Karpas-422 (cell line): ENCODE measurements at regions not wholly inside any gene's neighbourhood (a gene's known extent, or its start where the extent isn't known, plus 50 kb on each side); places are given as distances from the start of the nearest gene placed in this dataset.
"Not testable (repeated sequence)": the region's sequence is repeated elsewhere in the genome, so short reads cannot be mapped to it uniquely, and the experiment has no call there.

Experiments
- DNase-seq: peaks from one replicate; pipeline ENCODE4 v3.0.0-alpha.2; 2015
- H2AFZ ChIP-seq: fragments of 200-600 bp; sonication (generic); 2 replicates; pipeline ENCODE4 v1.6.1; 2014; ENCODE audit warnings: antibody characterized with exemption, low read length, mixed read lengths
- H3K27ac ChIP-seq: fragments of 200-600 bp; sonication (generic); 2 replicates; pipeline ENCODE4 v1.5.1; 2014; ENCODE audit warnings: mild to moderate bottlenecking, low read length, moderate library complexity
- H3K27me3 ChIP-seq: fragments of 200-600 bp; sonication (generic); 2 replicates; pipeline ENCODE4 v1.6.1; 2014; ENCODE audit warnings: low read length, mixed read lengths
- H3K36me3 ChIP-seq: fragments of 200-600 bp; sonication (generic); 2 replicates; pipeline ENCODE4 v1.6.1; 2014; ENCODE audit warnings: low read length, mixed read lengths; ENCODE audit not compliant: insufficient read depth
- H3K4me1 ChIP-seq: fragments of 200-600 bp; sonication (generic); 2 replicates; pipeline ENCODE4 v1.6.1; 2014; ENCODE audit warnings: mild to moderate bottlenecking, low read length, mixed read lengths
- H3K4me2 ChIP-seq: fragments of 200-600 bp; sonication (generic); 2 replicates; pipeline ENCODE4 v1.6.1; 2014; ENCODE audit warnings: low read length, low read depth, mild to moderate bottlenecking; ENCODE audit not compliant: poor library complexity, severe bottlenecking
- H3K4me3 ChIP-seq: fragments of 200-600 bp; sonication (generic); 2 replicates; pipeline ENCODE4 v1.5.1; 2014; ENCODE audit warnings: mild to moderate bottlenecking, antibody characterized with exemption, low read length, mixed read lengths
- H3K79me2 ChIP-seq: fragments of 200-600 bp; sonication (generic); 2 replicates; pipeline ENCODE4 v1.6.1; 2014; ENCODE audit warnings: mild to moderate bottlenecking, low read length, mixed read lengths
- H3K9ac ChIP-seq: fragments of 200-600 bp; sonication (generic); 2 replicates; pipeline ENCODE4 v1.6.0; 2014; ENCODE audit warnings: low read length
- H3K9me2 ChIP-seq: fragments of 200-600 bp; sonication (generic), shearing (Covaris generic); replicated peaks from 2 replicates; pipeline ENCODE4 v1.6.0; 2014; ENCODE audit warnings: mild to moderate bottlenecking, low read length, moderate library complexity; ENCODE audit not compliant: insufficient read depth
- H3K9me3 ChIP-seq: fragments of 300-700, 200-600 bp; sonication (generic); 2 replicates; pipeline ENCODE4 v1.6.1; 2014; ENCODE audit warnings: low read length, mixed read lengths
- H4K20me1 ChIP-seq: fragments of 200-600 bp; sonication (generic); 2 replicates; pipeline ENCODE4 v1.6.1; 2014; ENCODE audit warnings: mild to moderate bottlenecking, antibody characterized with exemption, low read length, low read depth; ENCODE audit not compliant: insufficient read depth

DNA sequence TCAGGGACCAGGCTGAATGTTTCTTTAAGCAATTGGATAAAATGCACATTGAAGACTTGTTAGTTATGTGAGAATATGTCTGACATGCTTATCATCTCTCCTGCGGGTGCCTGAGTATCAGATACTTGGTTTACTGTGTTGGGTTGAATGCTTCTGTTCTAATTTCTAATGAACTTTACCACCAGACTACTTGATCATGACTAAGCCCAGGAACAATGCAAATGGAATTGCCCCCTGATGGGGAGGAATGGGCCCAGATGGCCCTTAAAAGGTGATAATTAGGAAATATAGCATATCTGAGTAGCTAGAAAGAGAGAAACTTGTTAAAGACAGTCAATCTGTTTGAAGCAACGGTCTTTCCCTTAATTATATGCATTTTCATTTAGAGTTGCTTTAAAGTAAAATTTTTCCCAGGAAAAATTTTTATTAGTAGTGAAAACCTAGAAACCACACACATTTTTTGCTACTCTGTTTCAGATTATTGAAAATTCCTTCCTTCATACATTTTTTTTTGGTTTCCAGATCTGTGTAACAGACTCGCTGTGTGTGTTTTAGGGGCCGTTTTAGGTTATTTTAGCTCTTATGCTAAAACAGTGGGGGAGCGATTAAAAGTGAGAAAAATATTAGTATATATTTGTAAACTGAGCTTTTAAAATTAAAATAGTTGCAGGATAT, 186.6 kb downstream of the TM9SF2 start:
- peaks cover 62% of the 10 kb centered on the region for H3K4me1 ChIP-seq
- H3K9ac ChIP-seq, result no peak overlapping the region
- H3K9me2 ChIP-seq, result no peaks in the 10 kb centered on the region
- peak overlapping the region; percentile 82; the same call in 1 of the 2 replicates for H3K27ac ChIP-seq
- DNase-seq, result no peak
- H3K27me3 ChIP-seq, result no peaks in the 10 kb centered on the region
- H3K4me3 ChIP-seq, result no peak overlapping the region
- H3K36me3 ChIP-seq, result no peaks in the 10 kb centered on the region
- H3K4me2 ChIP-seq, result no peak overlapping the region
- no peaks in the 10 kb centered on the region for H3K79me2 ChIP-seq
- H3K9me3 ChIP-seq, result no peaks in the 10 kb centered on the region
- no peak overlapping the region; the same call in 1 of the 2 replicates for H2AFZ ChIP-seq
- H4K20me1 ChIP-seq, result no peaks in the 10 kb centered on the region

DNA sequence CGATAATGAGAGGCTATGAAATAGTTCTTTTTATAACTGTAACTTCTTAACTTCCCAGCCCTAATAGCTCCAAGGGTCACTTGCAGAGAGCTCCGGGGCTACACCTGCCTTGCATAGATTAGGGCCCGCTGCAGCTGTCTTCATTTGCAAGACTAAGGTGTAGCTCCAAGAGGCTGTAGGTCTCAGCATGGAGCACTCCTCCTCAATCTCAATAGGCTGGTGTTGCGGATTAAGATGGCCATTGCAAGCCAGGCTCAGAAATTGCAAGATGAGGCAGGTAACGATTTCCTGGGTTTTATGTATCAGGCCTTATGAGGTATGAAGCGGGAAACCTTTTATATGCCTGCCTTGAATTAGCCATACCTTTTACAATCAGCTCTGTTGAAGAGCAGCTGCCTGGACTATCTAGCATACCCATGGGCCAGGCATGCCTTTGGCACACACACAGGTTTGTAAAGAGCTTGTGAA, 185.7 kb downstream of the TM9SF2 start:
- peak overlapping the region; percentile 6; the same call in 1 of the 2 replicates for H2AFZ ChIP-seq
- H3K9me3 ChIP-seq, result no peaks in the 10 kb centered on the region
- no peak overlapping the region for H3K4me3 ChIP-seq
- no peaks in the 10 kb centered on the region for H4K20me1 ChIP-seq
- no peaks in the 10 kb centered on the region for H3K9me2 ChIP-seq
- H3K4me1 ChIP-seq, result peaks cover 55% of the 10 kb centered on the region
- H3K79me2 ChIP-seq, result no peaks in the 10 kb centered on the region
- no peaks in the 10 kb centered on the region for H3K36me3 ChIP-seq
- DNase-seq, result no peak
- no peak overlapping the region for H3K4me2 ChIP-seq
- no peak overlapping the region for H3K9ac ChIP-seq
- H3K27me3 ChIP-seq, result no peaks in the 10 kb centered on the region
- no peak overlapping the region for H3K27ac ChIP-seq

DNA sequence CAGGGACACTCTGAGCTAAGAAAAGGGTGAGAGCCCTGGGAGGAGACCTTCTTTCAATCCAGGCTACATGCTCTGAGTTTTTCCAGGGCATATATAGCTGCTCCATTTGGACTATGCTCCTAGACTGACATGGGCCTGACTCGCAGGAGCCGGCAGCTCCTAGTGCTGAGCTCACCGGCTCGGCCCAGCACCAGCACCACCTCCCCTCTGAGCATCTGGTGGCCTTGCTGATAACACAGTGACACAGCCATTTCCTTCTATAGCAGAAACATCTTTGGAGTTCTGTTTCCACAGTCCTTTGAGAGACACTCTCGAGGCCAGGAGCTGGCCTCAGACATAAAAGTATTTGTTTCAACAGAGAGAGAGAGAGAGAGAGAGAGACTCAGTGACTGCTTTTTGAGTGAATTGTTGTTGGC, 184.9 kb downstream of the TM9SF2 start:
- Histone ChIP-seq H3K4me2 (no peak overlapping the region), H4K20me1 (no peaks in the 10 kb centered on the region), H3K27ac (no peak overlapping the region), H3K4me1 (peaks cover 47% of the 10 kb centered on the region), H2AFZ (no peak overlapping the region), H3K9me3 (no peaks in the 10 kb centered on the region), H3K79me2 (no peaks in the 10 kb centered on the region), H3K9me2 (no peaks in the 10 kb centered on the region), H3K27me3 (no peaks in the 10 kb centered on the region), H3K4me3 (no peak overlapping the region), H3K36me3 (no peaks in the 10 kb centered on the region), H3K9ac (no peak overlapping the region)
- DNase-seq, result no peak

DNA sequence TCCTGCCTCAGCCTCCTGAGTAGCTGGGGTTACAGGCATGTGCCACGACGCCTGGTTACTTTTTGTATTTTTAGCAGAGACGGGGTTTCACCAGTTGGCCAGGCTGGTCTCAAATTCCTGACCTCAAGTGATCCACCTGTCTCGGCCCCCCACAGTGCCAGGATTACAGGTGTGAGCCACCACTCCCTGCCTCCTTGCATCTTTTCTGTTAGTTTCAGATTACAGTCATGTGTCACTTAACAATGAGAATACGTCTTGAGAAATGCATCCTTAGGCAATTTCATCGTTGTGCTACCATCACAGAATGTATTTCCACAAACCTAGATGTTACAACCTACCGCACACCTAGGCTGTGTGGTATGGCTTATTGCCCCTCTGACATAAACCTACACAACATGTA, 180.4 kb downstream of the TM9SF2 start:
- H3K9me2 ChIP-seq, result no peaks in the 10 kb centered on the region
- DNase-seq, result no peak
- no peaks in the 10 kb centered on the region for H3K27me3 ChIP-seq
- no peak overlapping the region for H3K27ac ChIP-seq
- H3K4me1 ChIP-seq, result peaks cover 11% of the 10 kb centered on the region
- no peaks in the 10 kb centered on the region for H3K9me3 ChIP-seq
- H3K79me2 ChIP-seq, result no peaks in the 10 kb centered on the region
- H2AFZ ChIP-seq, result no peak overlapping the region
- H3K4me2 ChIP-seq, result no peak overlapping the region
- H3K9ac ChIP-seq, result no peak overlapping the region
- H3K36me3 ChIP-seq, result no peaks in the 10 kb centered on the region
- H3K4me3 ChIP-seq, result no peak overlapping the region
- H4K20me1 ChIP-seq, result no peaks in the 10 kb centered on the region

- Histone ChIP-seq H3K9me2 (no peaks in the 10 kb centered on the region), H3K4me2 (no peak overlapping the region), H3K79me2 (no peaks in the 10 kb centered on the region), H3K27me3 (no peaks in the 10 kb centered on the region), H3K27ac (no peak overlapping the region), H3K36me3 (no peaks in the 10 kb centered on the region), H3K4me3 (no peak overlapping the region), H3K9me3 (no peaks in the 10 kb centered on the region), H4K20me1 (no peaks in the 10 kb centered on the region), H3K9ac (no peak overlapping the region), H2AFZ (no peak overlapping the region), H3K4me1 (peaks cover 9% of the 10 kb centered on the region)
- no peak for DNase-seq
These were observed 176.1 kb downstream of the TM9SF2 start for GRCh38 chr13:99677116-99677951.

GRCh38 chr13:99671746-99672145, 170.5 kb downstream of the TM9SF2 start:
- Histone ChIP-seq H3K9me3 (no peaks in the 10 kb centered on the region), H3K9me2 (no peaks in the 10 kb centered on the region), H3K4me3 (no peak overlapping the region), H2AFZ (no peak overlapping the region), H3K4me1 (peaks cover 6% of the 10 kb centered on the region; the same call in 1 of the 2 replicates), H3K4me2 (no peak overlapping the region), H3K9ac (no peak overlapping the region), H3K79me2 (no peaks in the 10 kb centered on the region), H3K27ac (no peak overlapping the region), H3K27me3 (no peaks in the 10 kb centered on the region), H3K36me3 (no peaks in the 10 kb centered on the region), H4K20me1 (no peaks in the 10 kb centered on the region)
- no peak for DNase-seq

- H3K9me3 ChIP-seq, H2AFZ ChIP-seq, H3K27me3 ChIP-seq, H3K27ac ChIP-seq, H3K36me3 ChIP-seq, H3K9me2 ChIP-seq, DNase-seq, H3K9ac ChIP-seq, H4K20me1 ChIP-seq, H3K4me2 ChIP-seq, H3K4me3 ChIP-seq, H3K79me2 ChIP-seq: not testable (repeated sequence)
- H3K4me1 ChIP-seq, result peaks cover 23% of the 10 kb centered on the region
These were observed 167.8 kb downstream of the TM9SF2 start for GRCh38 chr13:99669096-99669495.

- H3K4me3 ChIP-seq, result no peak overlapping the region
- no peak overlapping the region for H3K27ac ChIP-seq
- no peaks in the 10 kb centered on the region for H3K9me3 ChIP-seq
- H3K4me2 ChIP-seq, result no peak overlapping the region
- H3K9me2 ChIP-seq, result no peaks in the 10 kb centered on the region
- H3K27me3 ChIP-seq, result no peaks in the 10 kb centered on the region
- H3K4me1 ChIP-seq, result peaks cover 48% of the 10 kb centered on the region
- no peaks in the 10 kb centered on the region for H3K36me3 ChIP-seq
- no peak overlapping the region for H2AFZ ChIP-seq
- no peak overlapping the region for H3K9ac ChIP-seq
- DNase-seq, result no peak
- H3K79me2 ChIP-seq, result no peaks in the 10 kb centered on the region
- H4K20me1 ChIP-seq, result no peaks in the 10 kb centered on the region
These were observed 165.0 kb downstream of the TM9SF2 start for GRCh38 chr13:99666146-99666805.
